SK-N-MC (cell line): ENCODE measurements at regions not wholly inside any gene's neighbourhood (a gene's known extent, or its start where the extent isn't known, plus 50 kb on each side); places are given as distances from the start of the nearest gene placed in this dataset.

Experiments
- DNase-seq: peaks from one replicate; pipeline ENCODE4 v3.0.0-alpha.2; 2011; ENCODE audit warnings: low read depth, low spot score
- H3K27ac ChIP-seq: fragments of 200-600 bp; sonication (generic); 2 replicates; pipeline ENCODE4 v1.5.1; 2016; ENCODE audit warnings: mixed run types
- H3K36me3 ChIP-seq: fragments of 200-600 bp; sonication (generic); 2 replicates; pipeline ENCODE4 v1.6.1; 2017; ENCODE audit warnings: antibody characterized with exemption, low read length, mixed read lengths; ENCODE audit not compliant: insufficient read depth
- H3K4me3 ChIP-seq: fragments of 200-600 bp; sonication (generic); 2 replicates; pipeline ENCODE4 v1.5.1; 2016
- H3K9ac ChIP-seq: fragments of 200-600 bp; sonication (generic); 2 replicates; pipeline ENCODE4 v1.8.0; 2017; ENCODE audit warnings: mixed run types, mixed read lengths; ENCODE audit not compliant: insufficient read length
- H3K9me3 ChIP-seq: fragments of 200-600 bp; sonication (generic); 2 replicates; pipeline ENCODE4 v1.6.1; 2017; ENCODE audit warnings: low read depth, mild to moderate bottlenecking, antibody characterized with exemption, low read length, moderate library complexity, mixed read lengths
- EZH2 ChIP-seq: fragments of 200-600 bp; sonication (generic); IDR thresholded peaks from one replicate; pipeline ENCODE4 v1.6.1; 2017; ENCODE audit warnings: antibody characterized with exemption
- FOXP2 ChIP-seq: optimal IDR thresholded peaks from 2 replicates; pipeline ENCODE3; 2011; ENCODE audit warnings: mild to moderate bottlenecking, moderate library complexity; ENCODE audit not compliant: insufficient read depth; ENCODE audit errors: extremely low read length, control extremely low read depth
- POLR2AphosphoS5 ChIP-seq: IDR thresholded peaks from 2 replicates; pipeline ENCODE4 v1.6.1; 2012; ENCODE audit warnings: mild to moderate bottlenecking, low read depth, low read length, borderline replicate concordance

- H3K36me3 ChIP-seq: no peaks in the 10 kb centered on the region
- TF ChIP-seq POLR2AphosphoS5 (no peak), EZH2 (no peak), FOXP2 (no peak)
- DNase-seq: no peak
- H3K4me3 ChIP-seq: no peak overlapping the region
- no peak overlapping the region for H3K27ac ChIP-seq
- no peaks in the 10 kb centered on the region for H3K9me3 ChIP-seq
- no peak overlapping the region for H3K9ac ChIP-seq
These were observed 138.4 kb downstream of the RHOU start for GRCh38 chr1:228873709-228874108.

- Histone ChIP-seq H3K9ac (no peak overlapping the region), H3K9me3 (no peaks in the 10 kb centered on the region), H3K4me3 (no peak overlapping the region), H3K36me3 (no peaks in the 10 kb centered on the region), H3K27ac (no peak overlapping the region)
- DNase-seq: no peak
- TF ChIP-seq EZH2 (no peak), POLR2AphosphoS5 (no peak), FOXP2 (no peak)
These were observed 140.5 kb downstream of the RHOU start for GRCh38 chr1:228875741-228876140.

- no peak for DNase-seq
- no peak overlapping the region for H3K9ac ChIP-seq
- H3K9me3 ChIP-seq: no peaks in the 10 kb centered on the region
- no peak overlapping the region for H3K27ac ChIP-seq
- TF ChIP-seq EZH2 (no peak), FOXP2 (no peak), POLR2AphosphoS5 (no peak)
- no peak overlapping the region for H3K4me3 ChIP-seq
- no peaks in the 10 kb centered on the region for H3K36me3 ChIP-seq
These were observed 140.9 kb downstream of the RHOU start for GRCh38 chr1:228876187-228876586.

GRCh38 chr1:228879164-228879563 lies 143.9 kb downstream of the RHOU start:
- no peaks in the 10 kb centered on the region for H3K36me3 ChIP-seq
- no peak overlapping the region for H3K9ac ChIP-seq
- no peak for TF ChIP-seq POLR2AphosphoS5
- no peak for TF ChIP-seq FOXP2
- no peak for TF ChIP-seq EZH2
- no peaks in the 10 kb centered on the region for H3K9me3 ChIP-seq
- no peak overlapping the region for H3K27ac ChIP-seq
- no peak for DNase-seq
- no peak overlapping the region for H3K4me3 ChIP-seq

GRCh38 chr1:228882041-228882770 lies 146.9 kb downstream of the RHOU start:
- H3K9ac ChIP-seq: no peak overlapping the region
- H3K9me3 ChIP-seq: no peaks in the 10 kb centered on the region
- no peak overlapping the region for H3K27ac ChIP-seq
- H3K4me3 ChIP-seq: no peak overlapping the region
- TF ChIP-seq POLR2AphosphoS5 (no peak), EZH2 (no peak), FOXP2 (no peak)
- DNase-seq: no peak
- no peaks in the 10 kb centered on the region for H3K36me3 ChIP-seq

GRCh38 chr1:228882771-228883450 lies 147.6 kb downstream of the RHOU start:
- no peaks in the 10 kb centered on the region for H3K36me3 ChIP-seq
- H3K4me3 ChIP-seq: no peak overlapping the region
- DNase-seq: no peak
- TF ChIP-seq EZH2: no peak
- TF ChIP-seq FOXP2: no peak
- no peak for TF ChIP-seq POLR2AphosphoS5
- H3K9me3 ChIP-seq: no peaks in the 10 kb centered on the region
- H3K27ac ChIP-seq: no peak overlapping the region
- H3K9ac ChIP-seq: no peak overlapping the region

GRCh38 chr1:228883535-228883934 lies 148.3 kb downstream of the RHOU start:
- Histone ChIP-seq H3K36me3 (no peaks in the 10 kb centered on the region), H3K9ac (no peak overlapping the region), H3K4me3 (no peak overlapping the region), H3K9me3 (no peaks in the 10 kb centered on the region), H3K27ac (no peak overlapping the region)
- TF ChIP-seq FOXP2: no peak
- no peak for TF ChIP-seq POLR2AphosphoS5
- no peak for TF ChIP-seq EZH2
- no peak for DNase-seq

GRCh38 chr1:228884196-228884595 lies 148.9 kb downstream of the RHOU start:
- Histone ChIP-seq H3K4me3 (no peak overlapping the region), H3K36me3 (no peaks in the 10 kb centered on the region), H3K9ac (no peak overlapping the region), H3K27ac (no peak overlapping the region), H3K9me3 (no peaks in the 10 kb centered on the region)
- DNase-seq: no peak
- no peak for TF ChIP-seq FOXP2
- no peak for TF ChIP-seq EZH2
- no peak for TF ChIP-seq POLR2AphosphoS5
